H54 (cell line): ENCODE measurements at regions not wholly inside any gene's neighbourhood (a gene's known extent, or its start where the extent isn't known, plus 50 kb on each side); places are given as distances from the start of the nearest gene placed in this dataset.

Experiments used
- DNase-seq: peaks from one replicate; pipeline ENCODE4 v3.0.0; 2011; ENCODE audit warnings: low spot score, mixed read lengths; ENCODE audit not compliant: insufficient read length
- FAIRE-seq: peaks from 3 replicates; lab custom pipeline; 2011; peaks lifted over from hg19 to GRCh38; lab: Jason Lieb, UNC
- POLR2A ChIP-seq: IDR thresholded peaks from 2 replicates; pipeline ENCODE4 v1.6.1; 2011; ENCODE audit warnings: low read depth, mild to moderate bottlenecking, low read length

GRCh38 chr21:27143476-27143875, 176.6 kb upstream of the ADAMTS5 start:
- no peak for TF ChIP-seq POLR2A
- DNase-seq (no peak), FAIRE-seq (no peak)

- DNase-seq, result no peak
- FAIRE-seq, result peak; percentile 15
- TF ChIP-seq POLR2A, result no peak
These were observed 172.6 kb upstream of the ADAMTS5 start for GRCh38 chr21:27139526-27139925.

GRCh38 chr21:27134516-27134915, 167.6 kb upstream of the ADAMTS5 start:
- FAIRE-seq, result no peak
- TF ChIP-seq POLR2A, result no peak
- no peak for DNase-seq

GRCh38 chr21:27132266-27132665, 165.4 kb upstream of the ADAMTS5 start:
- TF ChIP-seq POLR2A, result no peak
- DNase-seq (no peak), FAIRE-seq (no peak)

DNA sequence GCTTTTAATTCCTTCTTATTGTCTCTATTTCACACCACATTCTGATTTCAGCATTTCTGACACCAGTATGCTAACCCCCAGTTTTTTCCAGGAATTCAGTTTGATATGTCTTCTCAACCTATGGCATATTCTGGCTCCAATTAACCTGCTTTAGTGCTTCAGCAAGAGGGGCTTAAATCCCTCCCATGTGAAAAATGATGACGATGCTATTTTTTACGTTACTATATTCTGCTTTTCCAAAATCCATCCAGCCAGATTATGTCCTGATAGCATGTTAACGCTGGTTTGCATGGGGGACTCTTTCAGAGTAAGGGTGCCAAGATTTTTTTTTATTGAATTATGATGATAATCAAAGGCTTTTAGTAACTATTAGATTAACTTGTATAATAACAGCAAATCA, 163.3 kb upstream of the ADAMTS5 start:
- no peak for TF ChIP-seq POLR2A
- no peak for FAIRE-seq
- no peak for DNase-seq

DNA sequence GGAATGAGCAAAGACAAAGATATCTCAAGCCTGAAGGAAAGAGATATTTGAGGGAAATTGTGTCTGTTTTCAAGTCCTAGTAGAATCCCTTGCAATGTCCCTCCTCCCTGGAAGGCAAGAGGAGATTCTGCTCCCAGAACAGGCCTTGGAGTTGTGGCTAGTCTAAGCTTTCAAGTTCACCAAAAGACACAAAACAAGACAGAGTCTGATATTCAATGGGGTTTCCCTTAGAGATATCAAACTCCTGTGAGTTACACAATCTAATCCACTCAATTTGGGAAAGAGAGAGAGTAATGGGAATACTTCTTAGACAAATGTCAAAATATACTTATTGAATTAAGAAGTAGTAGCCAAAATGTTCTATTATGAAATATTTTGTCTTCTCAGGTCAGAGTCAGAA, 162.8 kb upstream of the ADAMTS5 start:
- no peak for DNase-seq
- FAIRE-seq, result no peak
- TF ChIP-seq POLR2A, result no peak

GRCh38 chr21:27129215-27129614, 162.3 kb upstream of the ADAMTS5 start:
- DNase-seq (no peak), FAIRE-seq (no peak)
- TF ChIP-seq POLR2A, result no peak

DNA sequence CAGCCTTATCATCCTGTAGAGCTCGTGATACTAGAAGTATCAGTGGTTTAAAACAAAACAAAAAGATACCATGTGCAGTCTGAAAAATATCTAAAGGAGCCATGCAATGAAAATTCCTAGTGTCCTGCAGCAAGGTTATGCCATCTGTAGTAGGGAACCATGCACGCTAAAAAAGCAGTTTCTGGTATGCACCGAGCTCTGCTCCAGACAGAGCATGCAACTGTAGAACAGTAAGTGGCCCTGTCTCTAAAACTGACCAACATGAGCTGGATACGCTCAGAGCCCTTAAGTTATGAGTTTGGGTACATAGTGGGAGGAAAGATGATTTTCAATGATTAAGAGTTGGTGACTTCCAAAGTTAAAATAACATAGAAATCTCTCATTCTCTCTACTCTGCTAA, 159.3 kb upstream of the ADAMTS5 start:
- DNase-seq (no peak), FAIRE-seq (no peak)
- no peak for TF ChIP-seq POLR2A

DNA sequence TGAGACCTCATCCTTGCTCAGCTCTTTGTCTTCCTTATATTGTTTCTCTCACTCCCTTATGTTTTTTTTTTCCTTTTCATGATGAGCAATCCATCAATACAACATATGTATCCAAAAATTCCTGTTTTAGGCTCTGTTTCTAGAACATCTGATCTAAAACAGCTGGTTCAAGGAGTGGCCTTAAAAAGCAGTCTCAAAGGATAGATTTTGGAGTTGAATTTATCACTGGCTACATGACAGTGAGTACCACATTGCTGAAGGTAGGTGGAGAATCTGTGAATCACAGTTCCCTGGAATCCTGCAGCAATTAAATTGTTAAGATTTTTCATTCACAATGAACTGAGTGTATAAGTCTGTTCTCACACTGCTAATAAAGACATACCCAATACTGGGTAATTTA, 155.8 kb upstream of the ADAMTS5 start:
- FAIRE-seq (no peak), DNase-seq (no peak)
- no peak for TF ChIP-seq POLR2A

DNA sequence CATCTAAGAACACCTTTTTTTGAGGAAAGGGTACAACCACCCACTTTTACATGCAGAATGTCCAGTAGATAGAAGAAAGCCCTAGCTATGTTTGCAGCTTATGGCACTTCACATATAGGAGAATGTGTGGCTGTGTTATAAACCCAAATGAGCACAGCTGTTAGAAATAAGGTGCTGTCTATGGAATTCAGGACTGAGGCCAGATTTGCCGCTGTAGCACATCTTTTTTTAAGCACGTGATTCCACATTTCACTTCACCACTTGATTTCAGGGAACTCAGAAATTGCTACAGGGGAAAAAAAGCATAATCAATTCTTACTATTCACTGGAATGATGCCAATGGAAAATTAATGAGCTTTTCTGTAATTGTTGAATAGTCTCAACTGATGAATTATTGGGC, 147.2 kb upstream of the ADAMTS5 start:
- no peak for DNase-seq
- FAIRE-seq, result no peak
- no peak for TF ChIP-seq POLR2A

DNA sequence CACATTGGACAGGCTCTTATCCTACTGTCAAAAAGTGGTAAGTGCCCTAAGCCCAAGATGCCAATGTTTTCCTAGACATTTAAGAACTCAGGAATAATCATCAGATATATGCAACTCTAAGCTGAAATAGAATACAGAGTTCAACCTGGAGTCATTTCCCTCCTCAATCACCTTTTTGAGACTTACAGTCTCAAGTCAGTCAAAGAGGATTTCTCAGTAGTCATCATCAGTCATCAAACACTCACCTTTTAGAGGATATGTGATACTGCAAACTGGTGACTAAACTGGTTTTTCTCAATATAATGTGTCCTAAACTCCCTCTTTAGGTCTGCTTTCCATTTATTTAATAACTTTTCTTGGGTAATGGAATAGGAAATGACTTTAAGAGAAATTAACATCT, 145.3 kb upstream of the ADAMTS5 start:
- FAIRE-seq (peak; percentile 36), DNase-seq (no peak)
- no peak for TF ChIP-seq POLR2A

- DNase-seq, result no peak
- no peak for TF ChIP-seq POLR2A
- FAIRE-seq, result no peak
These were observed 144.1 kb upstream of the ADAMTS5 start for GRCh38 chr21:27110956-27111355.

- DNase-seq, result no peak
- TF ChIP-seq POLR2A, result no peak
- FAIRE-seq, result no peak
These were observed 141.8 kb upstream of the ADAMTS5 start for GRCh38 chr21:27108701-27109100.

DNA sequence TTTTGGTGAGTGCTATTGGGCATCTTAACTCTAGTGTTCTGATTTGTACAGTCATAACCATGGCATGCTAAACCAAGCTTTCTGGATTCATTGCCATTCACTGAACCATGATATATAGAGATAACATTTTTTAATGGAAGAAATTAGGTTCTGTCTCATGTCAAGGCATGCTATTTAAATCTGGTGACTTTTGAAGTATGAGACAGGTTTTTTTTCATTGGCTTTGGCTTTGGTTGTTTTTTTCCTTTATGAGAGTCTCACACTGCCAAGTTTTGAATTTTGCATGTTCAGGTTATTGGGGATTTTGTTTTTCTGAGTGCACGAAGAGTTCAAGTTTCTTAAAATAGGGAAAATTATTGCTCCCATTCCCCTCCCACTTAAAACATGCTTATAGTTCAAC, 141.3 kb upstream of the ADAMTS5 start:
- TF ChIP-seq POLR2A, result no peak
- peak; percentile 11 for FAIRE-seq
- no peak for DNase-seq

DNA sequence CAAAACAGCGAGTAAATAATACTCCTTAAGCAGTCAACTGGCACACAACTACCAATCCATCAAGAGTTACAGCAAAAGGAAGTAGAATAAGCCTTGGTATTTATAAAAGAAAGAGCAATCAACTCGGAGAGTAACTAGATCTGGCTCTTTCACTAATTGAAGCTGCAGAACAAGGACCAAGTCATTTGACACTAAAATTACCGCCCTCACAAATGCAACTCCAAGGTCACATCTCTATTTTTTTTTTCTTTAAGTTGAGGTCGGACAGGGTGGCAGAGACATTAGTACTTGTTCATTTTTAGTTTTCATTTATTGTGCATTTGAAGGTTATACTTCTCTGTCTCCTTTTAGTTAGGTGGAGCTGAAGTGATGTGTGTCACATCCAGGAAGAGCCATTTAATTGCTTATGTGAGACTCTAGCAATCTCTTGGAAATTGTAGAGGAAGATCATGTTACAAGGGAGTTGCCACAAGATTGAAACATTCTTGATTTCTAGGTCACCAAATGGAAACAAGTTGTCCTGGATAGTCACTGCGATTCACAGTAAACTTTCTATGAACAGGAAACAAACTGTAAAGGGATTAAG, 138.1 kb upstream of the ADAMTS5 start:
- no peak for TF ChIP-seq POLR2A
- FAIRE-seq (peak; percentile 99), DNase-seq (peak; percentile 6)

GRCh38 chr21:27103768-27104167, 136.9 kb upstream of the ADAMTS5 start:
- FAIRE-seq (no peak), DNase-seq (no peak)
- no peak for TF ChIP-seq POLR2A
